NCI-H2227 (cell line): ENCODE measurements at regions not wholly inside any gene's neighbourhood (a gene's known extent, or its start where the extent isn't known, plus 50 kb on each side); places are given as distances from the start of the nearest gene placed in this dataset.
"Not testable (repeated sequence)": the region's sequence is repeated elsewhere in the genome, so short reads cannot be mapped to it uniquely, and the experiment has no call there.

ENCODE experiments used
- DNase-seq: peaks from one replicate; lab custom pipeline; 2025; ENCODE audit not compliant: unreplicated experiment; lab: John Stamatoyannopoulos, UW

GRCh38 chrX:137646472-137646871, 80.5 kb downstream of the ZIC3 start:
- no peak for DNase-seq

GRCh38 chrX:137651647-137652046, 85.7 kb downstream of the ZIC3 start:
- DNase-seq = no peak

- DNase-seq = no peak
These were observed 86.2 kb downstream of the ZIC3 start for GRCh38 chrX:137652086-137652485.

GRCh38 chrX:137654481-137654880, 88.6 kb downstream of the ZIC3 start:
- DNase-seq = no peak

- no peak for DNase-seq
These were observed 101.8 kb downstream of the ZIC3 start for GRCh38 chrX:137667776-137668175.

GRCh38 chrX:137684591-137684990, 118.7 kb downstream of the ZIC3 start:
- no peak for DNase-seq

- DNase-seq = no peak
These were observed 129.5 kb downstream of the ZIC3 start for GRCh38 chrX:137695417-137695816.

GRCh38 chrX:137707348-137707747, 141.4 kb downstream of the ZIC3 start:
- DNase-seq = no peak

GRCh38 chrX:137742846-137743245, 176.9 kb downstream of the ZIC3 start:
- DNase-seq = no peak

GRCh38 chrX:137743414-137743813, 177.5 kb downstream of the ZIC3 start:
- no peak for DNase-seq

GRCh38 chrX:137746289-137746688, 180.4 kb downstream of the ZIC3 start:
- DNase-seq = no peak

- DNase-seq = no peak
These were observed 181.5 kb downstream of the ZIC3 start for GRCh38 chrX:137747244-137748043.

GRCh38 chrX:137748827-137749226, 182.9 kb downstream of the ZIC3 start:
- no peak for DNase-seq

GRCh38 chrX:137749246-137749645, 183.3 kb downstream of the ZIC3 start:
- no peak for DNase-seq

GRCh38 chrX:137771537-137771936, 205.6 kb downstream of the ZIC3 start:
- DNase-seq = no peak

GRCh38 chrX:137792214-137792613, 226.3 kb downstream of the ZIC3 start:
- no peak for DNase-seq

GRCh38 chrX:137797926-137798325, 232.0 kb downstream of the ZIC3 start:
- not testable (repeated sequence) for DNase-seq

- no peak for DNase-seq
These were observed 257.3 kb downstream of the ZIC3 start for GRCh38 chrX:137823257-137823656.

GRCh38 chrX:137847376-137847775, 281.4 kb downstream of the ZIC3 start:
- no peak for DNase-seq

- DNase-seq = no peak
These were observed 282.5 kb downstream of the ZIC3 start for GRCh38 chrX:137848266-137848905.

- no peak for DNase-seq
These were observed 286.6 kb downstream of the ZIC3 start for GRCh38 chrX:137852502-137852901.

GRCh38 chrX:137855490-137855889, 289.6 kb downstream of the ZIC3 start:
- DNase-seq = no peak

GRCh38 chrX:137858106-137858505, 292.2 kb downstream of the ZIC3 start:
- no peak for DNase-seq
